Heart right ventricle (tissue), 16 donors: ENCODE measurements at regions not wholly inside any gene's neighbourhood (a gene's known extent, or its start where the extent isn't known, plus 50 kb on each side); places are given as distances from the start of the nearest gene placed in this dataset.

Source experiments
- ATAC-seq, 8 donors: fragments of 200-7000 bp; cut with Tn5 transposase; one replicate each; pipeline ENCODE4 v1.9.1; 2020; ENCODE audit warnings: mild to moderate bottlenecking in 8 of 8, moderate library complexity in 8 of 8, moderate number of reproducible peaks in 1 of 8
- DNase-seq, 2 donors: peaks; one replicate each; pipeline ENCODE4 v3.0.0-alpha.2; 2020
- H3K27ac ChIP-seq, 10 donors: fragments of 200-600 bp; sonication (generic) in 2 of 10; one replicate each; pipeline versions ENCODE4 v1.5.0 to v1.8.0; 2020 to 2022; ENCODE audit warnings: mild to moderate bottlenecking in 3 of 10
- H3K27me3 ChIP-seq, 7 donors: fragments of 200-600 bp; one replicate each; pipeline ENCODE4 v1.8.0; 2021 to 2022; ENCODE audit warnings: mild to moderate bottlenecking in 2 of 7
- H3K36me3 ChIP-seq, 9 donors: fragments of 200-600 bp; sonication (generic) in 1 of 9; one replicate each; pipeline versions ENCODE4 v1.5.0 to v1.8.0; 2020 to 2022; ENCODE audit warnings: mild to moderate bottlenecking in 2 of 9
- H3K4me1 ChIP-seq, 9 donors: fragments of 200-600 bp; sonication (generic) in 1 of 9; one replicate each; pipeline versions ENCODE4 v1.5.0 to v1.8.0; 2020 to 2022; ENCODE audit warnings: mild to moderate bottlenecking in 4 of 9
- H3K4me3 ChIP-seq, 10 donors: fragments of 200-600 bp; sonication (generic) in 2 of 10; one replicate each; pipeline versions ENCODE4 v1.5.0 to v1.8.0; 2020 to 2022; ENCODE audit warnings: mild to moderate bottlenecking in 7 of 10, moderate library complexity in 2 of 10
- H3K9me3 ChIP-seq, 11 donors: fragments of 200-600 bp in 10 of 11; sonication (generic) in 2 of 11; one replicate each; pipeline versions ENCODE4 v1.5.0 to v1.8.0; 2013 to 2022; ENCODE audit warnings: mild to moderate bottlenecking in 2 of 11, control low read depth in 1 of 11, moderate library complexity in 1 of 11
- CTCF ChIP-seq, 9 donors: fragments of 200-600 bp; sonication (generic) in 2 of 9; IDR thresholded peaks; one replicate each; pipeline versions ENCODE4 v1.5.0 to v1.8.0; 2021 to 2022; ENCODE audit warnings: antibody characterized with exemption in 9 of 9, mild to moderate bottlenecking in 5 of 9, moderate library complexity in 1 of 9
- WGBS, 2 donors: extraction: QIAGEN DNeasy Blood & Tissue Kit; methylation state at CpG; one replicate each; pipeline ENCODE4 v1.1.7; 2013; ENCODE audit warnings: inconsistent platforms in 1 of 2; 5-methylcytosine and 5-hydroxymethylcytosine counted together
- intact Hi-C, 10 donors: fragments of 100-400 bp; cut with DNase I; formaldehyde crosslinking; loops; one replicate each; pipeline versions ENCODE4 v1.11.1 to v1.14.2; 2022
- donor health status: Arrhythmogenic right ventricular cardiomyopathy.
- donor health status: ischemic (EF 13 %, LVEDD 7.1; RV severe dilation, severe dysfunction).
- donor health status: healthy with polysubstance abuse.
- donor health status: DM: no; HTN: yes; CAD: no.
- donor health status: DM: no; HTN: no; CAD: no.
- donor health status: ischemic (EF 25% LVEDD 6.9; RV normal size, moderate dysfunction).
- donor health status: ischemic (EF 25% LVEDD 5.7; RV mildly dilated, moderate dysfunction).
- donor health status: healthy.
- donor health status: DM: yes; HTN: yes; CAD: no.
- donor health status: Ischemic cardiomyopathy.
- donor health status: ischemic (EF 35%, LVEDD 5.7; RV mildly dilated, moderate dysfunction).
- donor health status: nonischemic (EF 11% LVEDD 7.7; RV severe dilation, severe dysfunction).
- donor health status: DM: yes; HTN: yes; CAD: no.
- donor health status: PGD.
- donor health status: ischemic (EF 29% LVEDD 5.4; RV normal size, mild dysfunction).
- donor health status: nonischemic (EF 23%, LVEDD 6.1; RV moderate dilation, normal function).

- H3K4me3 ChIP-seq: no peak overlapping the region
- WGBS, 2 donors: 30 to 46% methylated on average over 1 of the region's 1 CpG
- no peaks in the 10 kb centered on the region for H3K36me3 ChIP-seq
- H3K27ac ChIP-seq: no peak overlapping the region
- no peak for ATAC-seq
- DNase-seq: no peak
- no peak for TF ChIP-seq CTCF (IDR thresholded peaks at IDR 0.05)
- peaks cover 0 to 13% (median 3%) of the 10 kb centered on the region in 7 donors for H3K27me3 ChIP-seq
- intact Hi-C loops: no loop called here
- H3K9me3 ChIP-seq: no peaks in the 10 kb centered on the region
- H3K4me1 ChIP-seq: no peaks in the 10 kb centered on the region
These were observed 428.9 kb upstream of the AUTS2 start for GRCh38 chr7:69169386-69169785.

GRCh38 chr7:69172357-69173077 is 425.8 kb upstream of the AUTS2 start:
- intact Hi-C loops: no loop called here
- TF ChIP-seq CTCF (IDR thresholded peaks at IDR 0.05): no peak

DNA sequence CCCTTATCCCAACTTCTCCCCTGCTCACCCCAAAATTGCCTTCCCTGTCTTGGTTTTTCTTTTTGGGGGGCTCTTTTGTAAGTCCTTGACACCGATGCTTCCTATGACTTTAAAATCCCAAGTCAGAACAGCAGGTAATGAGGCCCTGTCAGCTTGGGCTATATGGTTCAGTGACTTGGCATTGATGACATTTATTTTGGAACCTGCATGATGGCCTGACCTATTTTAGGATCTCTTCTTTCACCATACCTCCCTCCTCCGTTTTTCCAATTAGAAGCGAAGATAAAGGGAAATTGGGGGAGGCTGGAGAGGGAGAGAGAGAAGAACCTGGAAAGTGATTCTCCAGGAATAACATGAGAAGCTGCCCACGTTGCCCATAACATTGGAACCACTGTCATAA is 424.9 kb upstream of the AUTS2 start:
- intact Hi-C loops: no loop called here
- peaks cover 0 to 22% (median 3%) of the 10 kb centered on the region in 7 donors for H3K27me3 ChIP-seq
- H3K9me3 ChIP-seq: no peaks in the 10 kb centered on the region
- DNase-seq: no peak
- H3K27ac ChIP-seq: no peak overlapping the region
- ATAC-seq: no peak
- H3K36me3 ChIP-seq: no peaks in the 10 kb centered on the region
- H3K4me1 ChIP-seq: peaks cover 0 to 16% (median 8%) of the 10 kb centered on the region in 9 donors
- 73 to 78% methylated on average over 4 of the region's 4 CpGs for WGBS, 2 donors
- TF ChIP-seq CTCF (IDR thresholded peaks at IDR 0.05): no peak
- no peak overlapping the region for H3K4me3 ChIP-seq

More at GRCh38 chr7:69172357-69173077, 425.8 kb upstream of the AUTS2 start:
- no peaks in the 10 kb centered on the region for H3K9me3 ChIP-seq
- no peak overlapping the region for H3K27ac ChIP-seq
- H3K36me3 ChIP-seq: no peaks in the 10 kb centered on the region
- H3K27me3 ChIP-seq: peaks cover 0 to 22% (median 3%) of the 10 kb centered on the region in 7 donors
- no peak overlapping the region for H3K4me3 ChIP-seq
- WGBS, 2 donors: 80 to 81% methylated on average over 10 of the region's 10 CpGs
- ATAC-seq: peak in 2 of 8 donors; percentile 51 to 52
- peaks cover 0 to 8% (median 4%) of the 10 kb centered on the region in 9 donors for H3K4me1 ChIP-seq
- no peak for DNase-seq

- ATAC-seq (no peak), DNase-seq (no peak)
- Histone ChIP-seq H3K9me3 (no peaks in the 10 kb centered on the region), H3K4me3 (no peak overlapping the region), H3K36me3 (no peaks in the 10 kb centered on the region), H3K27me3 (peaks cover 0 to 22% (median 3%) of the 10 kb centered on the region in 7 donors), H3K27ac (no peak overlapping the region), H3K4me1 (peaks cover 0 to 16% (median 8%) of the 10 kb centered on the region in 9 donors)
- 62 to 89% methylated on average over 1 of the region's 1 CpG for WGBS, 2 donors
- no peak for TF ChIP-seq CTCF (IDR thresholded peaks at IDR 0.05)
- intact Hi-C loops: no loop called here
These were observed 424.4 kb upstream of the AUTS2 start for GRCh38 chr7:69173846-69174245.
